GM18505 (cell line): ENCODE measurements at regions not wholly inside any gene's neighbourhood (a gene's known extent, or its start where the extent isn't known, plus 50 kb on each side); places are given as distances from the start of the nearest gene placed in this dataset.

Source experiments
- ATAC-seq: cut with Tn5 transposase; IDR thresholded peaks from one replicate; pipeline ENCODE4 v1.9.1; 2021; ENCODE audit not compliant: unreplicated experiment
- POLR2A ChIP-seq: IDR thresholded peaks from 4 replicates; pipeline ENCODE4 v1.6.1; 2011; ENCODE audit warnings: borderline replicate concordance; ENCODE audit not compliant: insufficient read depth, insufficient read length; ENCODE audit errors: extremely low read depth

DNA sequence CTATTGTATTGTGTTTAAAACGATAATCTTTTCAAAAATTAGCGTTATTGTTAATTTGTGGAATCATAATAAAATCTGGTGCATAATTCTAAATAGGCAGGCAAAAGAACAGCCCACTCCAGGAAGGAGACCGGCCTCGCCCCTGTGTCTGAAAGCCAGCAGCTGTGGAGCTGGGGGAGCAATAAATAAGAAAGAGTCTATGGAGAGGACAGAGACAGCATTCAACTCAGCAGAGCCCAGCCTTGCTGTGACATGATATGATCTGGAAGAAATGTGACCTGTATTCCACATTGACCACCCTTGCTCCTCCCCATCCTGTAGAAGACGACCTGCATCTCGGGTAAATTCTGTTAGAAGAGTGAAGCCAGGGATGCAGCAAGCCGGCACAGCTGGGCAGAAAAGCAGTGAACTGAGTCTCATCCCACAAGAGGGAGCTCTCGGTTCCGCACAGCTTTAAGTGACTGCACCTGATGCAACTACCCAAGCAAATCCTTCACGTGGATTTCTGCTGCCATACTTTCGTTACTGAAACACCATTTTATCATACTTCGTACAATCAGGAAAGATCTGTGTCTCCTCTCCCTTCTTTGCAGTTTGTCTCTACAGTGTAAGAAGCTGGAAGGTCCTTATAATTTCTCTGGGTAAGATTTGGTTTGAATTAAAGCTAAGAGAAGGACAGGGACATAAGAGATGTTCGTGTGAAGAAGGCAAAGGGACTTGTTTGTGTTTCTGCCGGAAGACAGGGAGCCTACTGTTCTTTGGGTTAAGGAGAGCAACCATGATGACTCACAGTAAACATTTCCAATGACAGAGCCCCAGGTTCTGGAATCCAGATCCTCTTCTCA lies 427.1 kb downstream of the GPAM start:
- ATAC-seq: no peak
- TF ChIP-seq POLR2A: no peak

DNA sequence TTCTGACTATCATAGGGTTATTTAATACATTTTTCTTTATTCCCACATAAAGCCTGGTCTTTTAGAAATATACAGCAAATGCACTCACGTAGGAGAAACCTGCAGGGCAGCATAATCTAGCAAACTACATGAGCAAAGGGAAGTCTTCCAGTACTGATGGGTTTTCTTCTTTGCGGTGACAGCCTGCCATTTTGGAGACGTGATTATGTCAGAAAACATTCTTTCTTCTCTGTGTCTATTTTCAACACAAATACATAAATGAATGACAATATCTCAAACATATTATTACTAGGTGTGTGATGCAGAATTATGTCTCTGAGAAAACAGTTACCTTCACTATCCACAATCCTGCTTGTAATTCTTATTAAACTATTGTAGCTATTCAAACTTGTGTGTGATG lies 425.0 kb downstream of the GPAM start:
- ATAC-seq: no peak
- TF ChIP-seq POLR2A: no peak

DNA sequence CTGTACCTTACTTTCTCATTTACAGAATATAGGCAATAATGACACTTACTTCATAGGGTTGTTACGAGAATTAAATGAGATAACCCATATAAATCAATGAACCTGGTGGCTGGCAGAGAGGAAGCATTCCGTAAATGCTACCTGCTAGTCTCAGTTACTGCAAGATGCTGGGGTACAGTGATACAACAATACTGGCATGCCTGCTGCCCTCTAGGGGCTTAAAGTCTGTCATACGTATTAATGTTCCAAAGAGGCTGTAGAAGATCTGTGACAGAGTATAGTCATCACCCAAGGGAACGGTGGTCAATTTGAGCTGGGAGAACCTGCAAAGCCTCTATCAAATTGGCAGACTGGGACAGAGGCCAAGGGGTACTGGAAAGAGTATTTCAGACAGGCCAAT lies 421.5 kb downstream of the GPAM start:
- TF ChIP-seq POLR2A: no peak
- ATAC-seq: no peak

DNA sequence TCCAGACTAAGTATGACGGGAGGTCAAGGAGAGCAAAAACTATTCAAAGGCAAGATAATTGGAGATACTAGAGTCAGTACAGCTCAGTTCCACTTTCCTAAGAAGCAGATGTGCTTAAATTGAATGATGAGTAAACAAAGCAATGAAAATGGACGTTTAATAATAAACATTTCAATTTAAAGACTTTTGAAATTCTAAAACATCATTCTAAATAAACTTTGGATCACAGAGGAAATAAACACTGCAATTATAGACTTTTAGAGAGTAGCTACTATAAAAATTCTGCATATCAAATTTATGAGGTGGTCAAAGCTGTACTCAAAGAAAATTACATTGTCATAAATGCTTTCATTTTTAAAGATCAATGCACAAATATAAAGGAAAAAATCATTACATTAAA lies 418.3 kb downstream of the GPAM start:
- TF ChIP-seq POLR2A: no peak
- no peak for ATAC-seq

DNA sequence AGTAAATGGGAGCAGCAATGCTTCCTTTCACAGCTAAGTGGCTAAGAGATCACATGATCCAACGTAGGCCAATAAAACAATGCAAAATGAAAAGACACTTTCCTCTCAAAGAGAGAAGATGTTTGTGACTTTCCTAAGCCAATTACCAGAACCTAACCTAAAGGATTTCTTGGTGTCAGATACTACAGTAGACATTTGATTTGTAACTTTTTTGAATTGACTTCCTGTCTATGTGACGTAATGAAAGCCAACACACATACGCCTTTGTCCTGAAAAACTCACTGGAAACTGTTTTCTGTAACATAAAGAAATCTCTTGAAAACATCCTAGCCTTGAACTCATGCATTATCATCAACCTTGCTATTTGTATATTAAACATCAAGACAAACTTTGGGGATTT lies 417.1 kb downstream of the GPAM start:
- ATAC-seq: no peak
- no peak for TF ChIP-seq POLR2A

DNA sequence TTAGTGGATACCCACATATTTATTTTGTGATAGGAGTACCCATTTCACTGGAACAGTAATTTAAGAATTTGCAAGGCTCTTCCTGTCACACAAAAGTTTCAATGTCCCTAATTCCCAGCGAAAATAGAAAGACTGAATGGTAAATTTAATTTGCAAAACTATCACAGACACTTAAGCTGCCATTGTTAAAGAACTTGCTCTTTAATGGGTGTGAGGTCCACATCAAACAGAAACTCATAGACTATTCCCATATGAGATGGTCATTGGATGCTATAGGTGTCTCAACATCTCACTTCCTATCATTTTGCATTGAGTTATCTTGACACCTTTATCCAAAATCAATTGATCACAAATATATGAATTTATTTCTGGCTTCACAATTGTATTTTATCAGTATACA lies 415.9 kb downstream of the GPAM start:
- ATAC-seq: no peak
- TF ChIP-seq POLR2A: no peak

DNA sequence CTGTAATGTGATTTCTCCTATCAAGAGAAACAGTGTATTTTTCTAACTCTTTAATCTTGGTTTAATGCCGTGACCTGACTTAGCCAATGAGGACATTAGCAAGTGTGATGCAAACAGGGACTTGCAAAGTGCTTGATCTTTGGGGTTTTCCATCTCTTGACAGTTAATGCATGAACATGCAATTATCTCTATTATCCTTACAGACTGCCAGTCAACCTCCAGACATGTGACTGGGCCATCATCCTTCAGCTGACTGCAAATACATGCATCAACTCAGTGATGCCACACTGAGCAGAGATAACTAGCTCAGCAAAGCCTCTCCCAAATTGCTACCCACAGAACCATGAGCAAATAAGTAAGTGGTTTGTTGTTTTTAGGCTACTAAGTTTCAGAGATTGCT lies 409.6 kb downstream of the GPAM start:
- TF ChIP-seq POLR2A: no peak

DNA sequence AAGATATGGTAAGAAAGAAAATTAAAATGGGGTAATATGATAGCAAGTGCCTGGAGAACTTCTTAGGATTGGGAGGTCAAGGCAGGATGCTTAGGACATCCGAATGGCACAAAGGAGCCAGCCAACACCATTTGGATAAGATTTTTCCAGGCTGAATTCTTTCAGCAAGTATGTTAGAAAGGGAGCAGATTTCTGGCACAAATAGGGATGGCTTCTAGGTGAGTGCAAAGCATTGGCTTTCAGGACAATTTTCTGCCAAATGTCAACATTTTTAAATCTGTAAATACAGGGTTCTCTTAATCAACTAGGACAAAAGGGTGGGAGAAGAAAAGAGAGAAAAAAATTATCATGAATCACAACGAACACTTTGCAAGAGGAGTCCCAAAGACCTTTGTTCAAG lies 409.1 kb downstream of the GPAM start:
- TF ChIP-seq POLR2A: no peak
- no peak for ATAC-seq

More for the DNA sequence above, 409.6 kb downstream of the GPAM start:
- ATAC-seq: no peak

DNA sequence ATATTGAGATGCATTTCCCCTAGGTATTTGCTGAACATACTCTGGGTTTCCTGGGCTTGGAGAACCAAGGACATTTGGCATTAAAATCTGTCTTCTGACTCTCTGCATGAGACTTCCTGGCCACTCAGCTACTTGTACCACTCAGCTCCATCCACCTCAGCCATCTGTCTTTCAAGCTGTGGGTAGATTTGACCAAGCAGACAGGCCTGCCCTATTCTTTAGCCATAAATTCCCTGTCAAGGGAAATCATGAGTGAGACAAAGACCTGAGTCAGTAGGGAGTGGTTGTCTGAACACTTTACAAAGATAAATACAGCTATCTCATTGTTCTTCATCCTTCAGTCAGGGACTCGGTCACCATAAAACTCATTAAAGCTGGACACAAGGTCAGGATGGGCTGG lies 399.1 kb downstream of the GPAM start:
- ATAC-seq: no peak
- TF ChIP-seq POLR2A: no peak

DNA sequence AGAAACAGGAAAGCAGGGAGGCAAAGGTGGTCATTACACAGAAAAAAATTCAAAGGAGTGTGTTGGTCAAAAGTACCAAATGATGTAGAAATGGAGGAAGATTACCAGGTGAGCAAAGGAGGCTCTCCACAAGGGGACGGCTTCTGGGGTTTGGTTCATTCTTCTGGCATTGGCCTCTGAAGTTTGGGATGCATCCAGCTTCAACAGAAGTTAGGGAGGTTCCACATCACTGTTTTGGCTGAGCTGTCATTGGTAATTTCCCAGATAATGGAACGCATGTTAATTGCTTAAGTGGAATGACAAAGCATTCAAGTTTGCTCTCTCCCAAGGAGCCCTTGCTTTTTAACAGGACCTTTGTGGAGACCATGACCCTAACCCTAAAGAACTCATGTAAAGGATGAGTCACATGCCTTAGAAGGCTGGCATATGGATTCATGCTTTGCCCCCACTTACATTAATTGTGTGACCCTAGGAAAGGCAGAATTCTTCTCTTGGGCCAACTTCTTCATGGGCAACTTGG lies 398.6 kb downstream of the GPAM start:
- ATAC-seq: no peak
- TF ChIP-seq POLR2A: no peak

DNA sequence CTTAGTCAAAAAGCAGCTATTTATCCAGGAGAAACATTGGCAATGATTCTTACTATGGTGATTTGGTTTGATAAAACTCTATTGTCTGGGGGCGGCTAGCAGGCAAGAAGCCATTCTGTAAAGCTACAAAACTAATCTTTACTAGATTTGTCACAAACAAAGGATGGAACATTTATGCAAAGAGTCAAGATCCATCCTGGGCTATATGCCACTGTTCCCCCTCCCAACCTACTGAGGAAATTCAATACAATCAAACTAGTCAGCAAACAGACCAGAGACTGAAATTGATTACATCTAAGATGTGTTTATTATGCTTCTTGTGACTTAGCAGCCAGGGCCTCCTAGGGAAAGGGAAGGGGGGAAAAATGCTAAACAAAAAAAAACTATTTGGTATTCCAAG lies 397.6 kb downstream of the GPAM start:
- ATAC-seq: no peak
- no peak for TF ChIP-seq POLR2A

DNA sequence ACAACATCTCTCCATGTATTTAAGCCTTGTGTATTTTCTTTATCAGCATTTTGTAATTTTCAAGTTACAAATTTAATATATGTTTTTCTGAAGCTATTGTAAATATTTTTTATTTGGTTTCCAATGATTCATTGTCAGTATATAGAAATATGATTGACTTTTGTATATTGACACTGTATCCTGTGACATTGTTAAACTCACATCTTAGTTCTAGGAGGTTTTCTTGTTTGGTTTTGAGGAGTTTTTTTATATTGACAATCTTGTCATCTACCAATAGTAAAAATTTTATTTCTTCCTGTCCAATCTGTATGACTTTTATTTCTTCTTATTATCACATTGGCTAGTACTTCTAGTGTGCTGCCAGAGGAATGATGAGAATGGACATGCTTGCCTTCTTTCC lies 393.7 kb downstream of the GPAM start:
- TF ChIP-seq POLR2A: no peak
- no peak for ATAC-seq

DNA sequence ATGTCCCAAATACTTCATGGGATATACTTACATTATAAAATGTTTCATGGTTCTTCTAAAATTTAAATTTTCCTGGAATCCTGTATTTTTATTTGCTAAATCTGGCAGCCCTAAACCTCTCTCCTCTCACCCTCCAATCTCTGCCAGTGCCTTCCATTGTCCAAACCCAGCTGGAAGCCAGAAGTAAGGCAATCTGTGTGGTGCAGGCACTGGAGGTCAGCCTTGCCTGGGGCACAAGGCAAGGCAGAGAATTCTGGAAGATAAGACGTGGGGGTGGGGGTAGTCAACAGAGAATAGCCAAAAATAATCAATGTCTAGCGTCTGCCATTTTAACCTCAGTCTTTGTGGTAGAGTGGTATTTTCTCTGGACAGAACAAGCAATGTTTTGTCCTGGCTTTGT lies 381.7 kb downstream of the GPAM start:
- no peak for TF ChIP-seq POLR2A
- no peak for ATAC-seq

DNA sequence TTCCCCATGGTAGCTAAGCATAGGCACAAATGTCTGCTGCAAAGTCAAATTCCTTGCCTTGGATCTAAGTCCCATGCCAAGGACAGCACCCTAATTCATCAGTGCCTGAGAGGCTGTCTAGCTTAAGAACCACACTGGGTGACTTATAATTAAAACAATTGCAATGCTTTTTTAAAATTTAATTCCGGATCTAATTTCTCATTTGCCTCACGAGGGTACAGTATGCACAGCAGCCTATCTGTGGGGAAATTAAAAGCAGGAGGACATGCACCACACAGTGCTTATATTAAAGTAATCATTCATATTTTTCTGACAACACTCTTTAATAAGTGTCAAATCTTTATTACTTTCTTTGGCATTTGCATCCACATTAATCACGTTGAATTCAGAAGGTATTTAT lies 378.8 kb downstream of the GPAM start:
- no peak for ATAC-seq

More for the DNA sequence above, 378.8 kb downstream of the GPAM start:
- TF ChIP-seq POLR2A: no peak
